AG04450 (cell line): ENCODE measurements at regions not wholly inside any gene's neighbourhood (a gene's known extent, or its start where the extent isn't known, plus 50 kb on each side); places are given as distances from the start of the nearest gene placed in this dataset.

Experiments
- CTCF ChIA-PET: fragments of 300-600, 350-600 bp; formaldehyde crosslinking; extraction: SDS; loops from one replicate; lab custom pipeline; 2022; ENCODE audit warnings: antibody characterized with exemption, inconsistent platforms; lab: Charles Lee
- POLR2A ChIA-PET: fragments of 350-600 bp; formaldehyde crosslinking; extraction: SDS; loops from one replicate; lab custom pipeline; 2021; ENCODE audit warnings: antibody characterized with exemption, inconsistent platforms; lab: Yijun Ruan, JAX
- DNase-seq: peaks from one replicate; pipeline ENCODE4 v3.0.0-alpha.2; 2011; ENCODE audit warnings: low read depth, low spot score
- H3K27ac ChIP-seq: one replicate; pipeline ENCODE4 v1.5.1; 2012; ENCODE audit warnings: low read depth, low read length, control low read depth
- H3K27me3 ChIP-seq: one replicate; pipeline ENCODE4 v1.6.0; 2012; ENCODE audit warnings: low read length; ENCODE audit not compliant: control insufficient read depth, insufficient read depth
- H3K4me3 ChIP-seq: 2 replicates; pipeline ENCODE4 v1.5.1; 2011; ENCODE audit warnings: mild to moderate bottlenecking, low read depth, low read length, control low read depth
- H3K9me3 ChIP-seq: 2 replicates; pipeline ENCODE4 v1.5.1; 2012; ENCODE audit warnings: low read length; ENCODE audit not compliant: control insufficient read depth, insufficient read depth
- TF ChIP-seq, protein P1 (sequence below): IDR thresholded peaks from 2 replicates; pipeline ENCODE4 v1.5.1; 2011; ENCODE audit warnings: low read depth, low read length, control low read depth, inconsistent platforms

DNA sequence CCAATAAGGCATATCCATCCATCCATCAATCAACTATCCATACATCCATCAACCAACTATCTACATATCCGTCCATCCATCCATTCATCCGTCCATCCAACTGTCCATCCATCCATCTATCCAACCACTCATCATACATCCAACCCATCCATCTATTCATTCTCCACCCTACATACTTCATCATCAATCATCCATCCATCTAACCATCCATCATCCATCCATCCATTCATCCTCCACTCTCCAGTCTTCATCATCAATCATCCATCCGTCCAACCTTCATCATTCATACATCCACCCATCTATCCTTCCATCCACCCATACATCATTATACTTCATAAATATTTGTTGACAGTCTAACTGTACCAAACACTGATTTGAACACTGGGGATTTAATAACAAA lies 231.3 kb upstream of the DAB1 start:
- Histone ChIP-seq H3K27me3 (no peaks in the 10 kb centered on the region), H3K4me3 (no peak overlapping the region), H3K27ac (no peak overlapping the region), H3K9me3 (no peaks in the 10 kb centered on the region)
- DNase-seq = no peak
- ChIA-PET CTCF (no interaction called here), POLR2A (no interaction called here)
- TF ChIP-seq, protein P1, sequence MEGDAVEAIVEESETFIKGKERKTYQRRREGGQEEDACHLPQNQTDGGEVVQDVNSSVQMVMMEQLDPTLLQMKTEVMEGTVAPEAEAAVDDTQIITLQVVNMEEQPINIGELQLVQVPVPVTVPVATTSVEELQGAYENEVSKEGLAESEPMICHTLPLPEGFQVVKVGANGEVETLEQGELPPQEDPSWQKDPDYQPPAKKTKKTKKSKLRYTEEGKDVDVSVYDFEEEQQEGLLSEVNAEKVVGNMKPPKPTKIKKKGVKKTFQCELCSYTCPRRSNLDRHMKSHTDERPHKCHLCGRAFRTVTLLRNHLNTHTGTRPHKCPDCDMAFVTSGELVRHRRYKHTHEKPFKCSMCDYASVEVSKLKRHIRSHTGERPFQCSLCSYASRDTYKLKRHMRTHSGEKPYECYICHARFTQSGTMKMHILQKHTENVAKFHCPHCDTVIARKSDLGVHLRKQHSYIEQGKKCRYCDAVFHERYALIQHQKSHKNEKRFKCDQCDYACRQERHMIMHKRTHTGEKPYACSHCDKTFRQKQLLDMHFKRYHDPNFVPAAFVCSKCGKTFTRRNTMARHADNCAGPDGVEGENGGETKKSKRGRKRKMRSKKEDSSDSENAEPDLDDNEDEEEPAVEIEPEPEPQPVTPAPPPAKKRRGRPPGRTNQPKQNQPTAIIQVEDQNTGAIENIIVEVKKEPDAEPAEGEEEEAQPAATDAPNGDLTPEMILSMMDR = no peak

DNA sequence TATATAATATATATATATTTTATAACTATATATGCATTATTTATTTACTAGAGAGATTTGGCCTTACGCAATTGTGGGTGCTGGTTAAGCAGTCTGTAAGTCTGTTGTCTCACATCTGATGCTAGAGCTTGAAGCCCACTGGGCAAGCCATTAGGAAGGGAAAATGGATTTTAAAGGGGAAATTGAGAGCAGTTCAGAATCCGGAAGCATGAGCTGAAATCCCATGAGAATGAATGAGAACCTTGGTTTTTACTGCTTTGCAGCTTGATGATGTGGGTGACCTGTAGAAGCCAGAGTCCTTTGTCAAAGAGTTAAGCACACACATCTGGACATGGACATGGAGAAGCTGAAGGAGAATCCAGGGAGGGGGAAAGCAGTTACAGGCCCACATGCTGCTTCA lies 220.8 kb upstream of the DAB1 start:
- TF ChIP-seq, protein P1 = no peak
- H3K27ac ChIP-seq = no peak overlapping the region
- ChIA-PET POLR2A (no interaction called here), CTCF (no interaction called here)
- no peak overlapping the region for H3K4me3 ChIP-seq
- no peaks in the 10 kb centered on the region for H3K9me3 ChIP-seq
- no peak for DNase-seq
- H3K27me3 ChIP-seq = no peaks in the 10 kb centered on the region

DNA sequence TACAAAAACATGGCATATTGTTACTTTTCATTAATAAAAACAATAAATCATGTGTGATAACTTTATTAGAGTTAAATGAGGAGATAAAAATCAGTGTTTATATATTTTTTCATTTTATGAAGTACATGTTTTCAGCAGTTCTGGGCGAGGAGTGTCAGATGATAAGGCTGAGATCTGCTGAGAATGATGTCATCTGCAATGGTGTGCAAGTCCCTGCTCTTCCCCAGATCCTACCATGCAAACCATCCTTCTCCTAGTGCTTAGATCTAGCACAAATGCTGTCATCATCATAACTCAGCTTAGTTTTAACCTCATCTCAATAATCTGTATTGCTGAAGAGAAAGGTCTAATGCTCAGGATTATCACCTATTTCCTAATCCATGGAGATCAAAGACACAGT lies 214.4 kb upstream of the DAB1 start:
- Histone ChIP-seq H3K9me3 (no peaks in the 10 kb centered on the region), H3K4me3 (no peak overlapping the region), H3K27ac (no peak overlapping the region), H3K27me3 (no peaks in the 10 kb centered on the region)
- POLR2A ChIA-PET = no interaction called here
- TF ChIP-seq, protein P1 = no peak
- CTCF ChIA-PET = no interaction called here
- no peak for DNase-seq

DNA sequence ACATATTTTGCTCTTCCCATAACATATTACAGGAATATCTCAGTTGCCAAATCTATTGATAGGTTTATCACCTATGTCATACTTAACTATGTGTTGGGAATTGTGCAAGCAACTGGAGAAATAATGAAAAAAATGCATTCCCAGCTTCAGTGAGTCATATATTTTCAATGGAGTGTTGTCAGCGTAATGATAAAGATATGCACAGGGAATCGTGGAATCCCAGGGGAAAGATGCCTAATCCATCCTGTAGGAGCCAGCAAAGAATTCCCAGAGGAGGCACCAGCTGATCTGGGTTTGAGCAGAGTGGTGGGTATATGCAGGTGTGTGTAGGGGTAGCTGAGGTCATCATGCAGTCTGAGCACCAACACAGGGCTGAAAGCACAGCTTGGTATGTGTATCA lies 213.3 kb upstream of the DAB1 start:
- DNase-seq = no peak
- ChIA-PET POLR2A (interaction anchor here (0.5 kb wide), 1 partner anchor 805 kb away, joined by 4 read pairs; no protein-coding TSS in a partner anchor), CTCF (no interaction called here)
- no peaks in the 10 kb centered on the region for H3K9me3 ChIP-seq
- H3K27me3 ChIP-seq = no peaks in the 10 kb centered on the region
- no peak overlapping the region for H3K4me3 ChIP-seq
- TF ChIP-seq, protein P1 = no peak
- H3K27ac ChIP-seq = no peak overlapping the region

DNA sequence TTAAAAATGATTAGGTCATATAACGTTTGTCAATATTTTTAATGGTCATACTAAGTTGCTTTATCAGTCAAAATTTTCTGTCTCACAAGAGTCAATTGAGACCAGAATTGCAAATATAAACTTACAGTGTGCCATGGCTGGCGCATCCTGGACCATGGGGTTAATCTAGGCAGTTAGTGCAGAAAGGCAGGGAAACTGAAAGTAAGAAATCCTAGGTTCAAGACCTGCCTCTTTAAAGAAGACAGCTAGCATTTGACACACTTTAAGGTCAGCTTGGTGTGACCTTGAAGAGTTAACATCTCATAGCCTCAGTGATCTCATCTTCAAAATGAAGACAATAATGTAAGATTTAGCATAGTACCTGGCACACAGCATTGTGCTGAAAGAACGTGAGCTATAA lies 210.0 kb upstream of the DAB1 start:
- no peaks in the 10 kb centered on the region for H3K9me3 ChIP-seq
- H3K27ac ChIP-seq = no peak overlapping the region
- TF ChIP-seq, protein P1 = no peak
- no peak overlapping the region for H3K4me3 ChIP-seq
- POLR2A ChIA-PET = no interaction called here
- CTCF ChIA-PET = no interaction called here
- no peak for DNase-seq
- no peaks in the 10 kb centered on the region for H3K27me3 ChIP-seq
